ENCODE measurements at regions not wholly inside any gene's neighbourhood (a gene's known extent, or its start where the extent isn't known, plus 50 kb on each side); places are given as distances from the start of the nearest gene placed in this dataset.

- Mint-ChIP-seq H3K27ac (no peak overlapping the region), H3K36me3 (ENCODE audit: low read depth) (no peaks in the 10 kb centered on the region), H3K9me3 (peaks cover 4% of the 10 kb centered on the region), H3K4me1 (no peaks in the 10 kb centered on the region), H3K27me3 (ENCODE audit: low read depth) (no peaks in the 10 kb centered on the region), H3K4me3 (no peak overlapping the region)
- TF ChIP-seq CTCF (IDR thresholded peaks at IDR 0.05; ENCODE audit: unreplicated experiment in 3 of 3): no peak
Observed at GRCh38 chr3:145190138-145190537, 970.8 kb downstream of the PLOD2 start.

GRCh38 chr3:145190761-145191160 lies 970.2 kb downstream of the PLOD2 start:
- Mint-ChIP-seq H3K4me1 (no peaks in the 10 kb centered on the region), H3K27ac (no peak overlapping the region), H3K27me3 (ENCODE audit: low read depth) (no peaks in the 10 kb centered on the region), H3K9me3 (peaks cover 4% of the 10 kb centered on the region), H3K36me3 (ENCODE audit: low read depth) (no peaks in the 10 kb centered on the region), H3K4me3 (no peak overlapping the region)
- no peak for TF ChIP-seq CTCF (IDR thresholded peaks at IDR 0.05; ENCODE audit: unreplicated experiment in 3 of 3)

- Mint-ChIP-seq H3K4me1 (no peaks in the 10 kb centered on the region), H3K9me3 (peaks cover 4% of the 10 kb centered on the region), H3K36me3 (ENCODE audit: low read depth) (no peaks in the 10 kb centered on the region), H3K27ac (no peak overlapping the region), H3K4me3 (no peak overlapping the region), H3K27me3 (ENCODE audit: low read depth) (no peaks in the 10 kb centered on the region)
- TF ChIP-seq CTCF (IDR thresholded peaks at IDR 0.05; ENCODE audit: unreplicated experiment in 3 of 3): no peak
Observed at GRCh38 chr3:145191543-145191942, 969.4 kb downstream of the PLOD2 start.

GRCh38 chr3:145197051-145197820 lies 963.7 kb downstream of the PLOD2 start:
- H3K36me3 Mint-ChIP-seq (ENCODE audit: low read depth): no peaks in the 10 kb centered on the region
- no peak overlapping the region for H3K4me3 Mint-ChIP-seq
- H3K4me1 Mint-ChIP-seq: no peaks in the 10 kb centered on the region

GRCh38 chr3:145197821-145198220 lies 963.2 kb downstream of the PLOD2 start:
- H3K9me3 Mint-ChIP-seq: peaks cover 16% of the 10 kb centered on the region
- TF ChIP-seq CTCF (IDR thresholded peaks at IDR 0.05; ENCODE audit: unreplicated experiment in 3 of 3): no peak
- H3K36me3 Mint-ChIP-seq (ENCODE audit: low read depth): no peaks in the 10 kb centered on the region
- H3K4me1 Mint-ChIP-seq: no peaks in the 10 kb centered on the region
- no peaks in the 10 kb centered on the region for H3K27me3 Mint-ChIP-seq (ENCODE audit: low read depth)
- H3K27ac Mint-ChIP-seq: no peak overlapping the region
- no peak overlapping the region for H3K4me3 Mint-ChIP-seq

More at GRCh38 chr3:145197051-145197820, 963.7 kb downstream of the PLOD2 start:
- no peak overlapping the region for H3K27ac Mint-ChIP-seq
- H3K9me3 Mint-ChIP-seq: peaks cover 17% of the 10 kb centered on the region
- no peaks in the 10 kb centered on the region for H3K27me3 Mint-ChIP-seq (ENCODE audit: low read depth)
- TF ChIP-seq CTCF (IDR thresholded peaks at IDR 0.05; ENCODE audit: unreplicated experiment in 3 of 3): no peak

GRCh38 chr3:145209561-145209960 lies 951.4 kb downstream of the PLOD2 start:
- H3K4me3 Mint-ChIP-seq: no peak overlapping the region
- peaks cover 6% of the 10 kb centered on the region for H3K4me1 Mint-ChIP-seq
- H3K36me3 Mint-ChIP-seq (ENCODE audit: low read depth): no peaks in the 10 kb centered on the region
- H3K27ac Mint-ChIP-seq: no peak overlapping the region
- H3K9me3 Mint-ChIP-seq: no peaks in the 10 kb centered on the region
- no peaks in the 10 kb centered on the region for H3K27me3 Mint-ChIP-seq (ENCODE audit: low read depth)
- TF ChIP-seq CTCF (IDR thresholded peaks at IDR 0.05; ENCODE audit: unreplicated experiment in 3 of 3): no peak
